SIG-M5 (cell line): ENCODE measurements at regions not wholly inside any gene's neighbourhood (a gene's known extent, or its start where the extent isn't known, plus 50 kb on each side); places are given as distances from the start of the nearest gene placed in this dataset.
"Not testable (repeated sequence)": the region's sequence is repeated elsewhere in the genome, so short reads cannot be mapped to it uniquely, and the experiment has no call there.

Source experiments
- DNase-seq: peaks from one replicate; lab custom pipeline; 2025; lab: John Stamatoyannopoulos, UW

GRCh38 chr10:30763918-30764317 is 134.4 kb upstream of the LYZL2 start:
- DNase-seq = no peak

- no peak for DNase-seq
These were observed 133.1 kb upstream of the LYZL2 start for GRCh38 chr10:30762620-30763019.

- DNase-seq = no peak
These were observed 129.9 kb upstream of the LYZL2 start for GRCh38 chr10:30759423-30759822.

- DNase-seq = no peak
These were observed 128.8 kb upstream of the LYZL2 start for GRCh38 chr10:30758338-30758737.

GRCh38 chr10:30756896-30757295 is 127.3 kb upstream of the LYZL2 start:
- DNase-seq = no peak

- no peak for DNase-seq
These were observed 126.6 kb upstream of the LYZL2 start for GRCh38 chr10:30756151-30756550.

- DNase-seq = no peak
These were observed 125.9 kb upstream of the LYZL2 start for GRCh38 chr10:30755441-30755953.

GRCh38 chr10:30752481-30752881 is 122.9 kb upstream of the LYZL2 start:
- DNase-seq = no peak

- DNase-seq = no peak
These were observed 122.3 kb upstream of the LYZL2 start for GRCh38 chr10:30751678-30752331.

- DNase-seq = no peak
These were observed 121.6 kb upstream of the LYZL2 start for GRCh38 chr10:30750971-30751677.

GRCh38 chr10:30749385-30749784 is 119.8 kb upstream of the LYZL2 start:
- DNase-seq = no peak

GRCh38 chr10:30748152-30748973 is 118.8 kb upstream of the LYZL2 start:
- DNase-seq = no peak

GRCh38 chr10:30747633-30748032 is 118.1 kb upstream of the LYZL2 start:
- DNase-seq = no peak

- no peak for DNase-seq
These were observed 116.4 kb upstream of the LYZL2 start for GRCh38 chr10:30745953-30746352.

GRCh38 chr10:30744106-30744505 is 114.6 kb upstream of the LYZL2 start:
- no peak for DNase-seq

- no peak for DNase-seq
These were observed 114.0 kb upstream of the LYZL2 start for GRCh38 chr10:30743586-30743985.

GRCh38 chr10:30742471-30742870 is 112.9 kb upstream of the LYZL2 start:
- DNase-seq = no peak

GRCh38 chr10:30740774-30741173 is 111.2 kb upstream of the LYZL2 start:
- not testable (repeated sequence) for DNase-seq

GRCh38 chr10:30738416-30738815 is 108.9 kb upstream of the LYZL2 start:
- DNase-seq = no peak

- no peak for DNase-seq
These were observed 108.4 kb upstream of the LYZL2 start for GRCh38 chr10:30737931-30738391.

GRCh38 chr10:30736685-30737232 is 107.2 kb upstream of the LYZL2 start:
- peak; percentile 23 for DNase-seq

- DNase-seq = no peak
These were observed 105.3 kb upstream of the LYZL2 start for GRCh38 chr10:30734901-30735300.
